Body of pancreas (tissue), 4 donors: ENCODE measurements at regions not wholly inside any gene's neighbourhood (a gene's known extent, or its start where the extent isn't known, plus 50 kb on each side); places are given as distances from the start of the nearest gene placed in this dataset.

Source experiments
- CTCF ChIP-seq, 7 experiments: fragments of 450-650 bp in 4 of 7; fragments of 200-600 bp in 3 of 7; sonication (generic) in 3 of 7; IDR thresholded peaks; one replicate each; pipeline ENCODE4 v1.5.1; 2016 to 2019; ENCODE audit warnings: antibody characterized with exemption in 7 of 7
- POLR2A ChIP-seq, 3 donors: fragments of 450-650 bp; IDR thresholded peaks; one replicate each; pipeline ENCODE4 v1.6.1; 2016; ENCODE audit warnings: antibody characterized with exemption in 3 of 3, mild to moderate bottlenecking in 2 of 3

GRCh38 chrX:13933352-13933751 lies 96.3 kb downstream of the GEMIN8 start:
- no peak for TF ChIP-seq CTCF (IDR thresholded peaks at IDR 0.05)
- no peak for TF ChIP-seq POLR2A (IDR thresholded peaks at IDR 0.05)
